HepG2 (cell line): ENCODE measurements at regions not wholly inside any gene's neighbourhood (a gene's known extent, or its start where the extent isn't known, plus 50 kb on each side); places are given as distances from the start of the nearest gene placed in this dataset.

ENCODE experiments used
- EHMT2 ChIP-seq: fragments of 200-600 bp; sonication (generic); IDR thresholded peaks from 2 replicates; pipeline ENCODE4 v1.7.0; 2017; ENCODE audit warnings: antibody characterized with exemption, low read depth, low read length, borderline replicate concordance
- EZH2 ChIP-seq: conservative IDR thresholded peaks from 2 replicates; pipeline ENCODE4 v1.6.1; 2012; ENCODE audit warnings: mild to moderate bottlenecking, low read depth, low read length, moderate library complexity
- GABPB1 ChIP-seq: IDR thresholded peaks from 2 replicates; pipeline ENCODE4 v1.6.1; 2016; ENCODE audit warnings: mild to moderate bottlenecking, missing genetic modification reagents, moderate library complexity, missing compliant biosample characterization
- HOXA7 ChIP-seq: sonication (generic); formaldehyde crosslinking; IDR thresholded peaks from 2 replicates; pipeline ENCODE4 v1.8.1; 2022; ENCODE audit warnings: mild to moderate bottlenecking, missing genetic modification reagents, moderate library complexity
- POLR2A ChIP-seq, 2 experiments: IDR thresholded peaks; 2 replicates each; pipeline ENCODE4 v1.6.1; 2011; ENCODE audit warnings: low read depth in 2 of 2, low read length in 2 of 2, mild to moderate bottlenecking in 1 of 2, moderate library complexity in 1 of 2; ENCODE audit not compliant: insufficient read depth in 1 of 2
- SMAD9 ChIP-seq: sonication (generic); formaldehyde crosslinking; IDR thresholded peaks from 2 replicates; pipeline ENCODE4 v1.5.1; 2020; ENCODE audit warnings: mild to moderate bottlenecking, missing genetic modification reagents
- SP2 ChIP-seq: sonication (generic); formaldehyde crosslinking; IDR thresholded peaks from 2 replicates; pipeline ENCODE4 v1.5.1; 2020; ENCODE audit warnings: mild to moderate bottlenecking, missing genetic modification reagents
- ZKSCAN8 ChIP-seq: IDR thresholded peaks from 2 replicates; pipeline ENCODE4 v1.6.1; 2016; ENCODE audit warnings: borderline replicate concordance, missing genetic modification reagents, missing compliant biosample characterization
- ZNF350 ChIP-seq: sonication (generic); formaldehyde crosslinking; IDR thresholded peaks from 2 replicates; pipeline ENCODE4 v1.4.0; 2020; ENCODE audit warnings: mild to moderate bottlenecking, low read depth, missing genetic modification reagents, borderline replicate concordance
- TF ChIP-seq, protein P1 (sequence below): sonication (generic); formaldehyde crosslinking; IDR thresholded peaks from 2 replicates; pipeline ENCODE4 v1.5.0; 2020; ENCODE audit warnings: mild to moderate bottlenecking, missing genetic modification reagents, moderate library complexity
- TF ChIP-seq, protein P2 (sequence below): sonication (generic); formaldehyde crosslinking; IDR thresholded peaks from 2 replicates; pipeline ENCODE4 v1.8.1; 2023; ENCODE audit warnings: missing genetic modification reagents, inconsistent platforms, borderline replicate concordance
- TF ChIP-seq, protein P3 (sequence below): sonication (generic); formaldehyde crosslinking; IDR thresholded peaks from 2 replicates; pipeline ENCODE4 v1.4.0; 2020; ENCODE audit warnings: missing genetic modification reagents

DNA sequence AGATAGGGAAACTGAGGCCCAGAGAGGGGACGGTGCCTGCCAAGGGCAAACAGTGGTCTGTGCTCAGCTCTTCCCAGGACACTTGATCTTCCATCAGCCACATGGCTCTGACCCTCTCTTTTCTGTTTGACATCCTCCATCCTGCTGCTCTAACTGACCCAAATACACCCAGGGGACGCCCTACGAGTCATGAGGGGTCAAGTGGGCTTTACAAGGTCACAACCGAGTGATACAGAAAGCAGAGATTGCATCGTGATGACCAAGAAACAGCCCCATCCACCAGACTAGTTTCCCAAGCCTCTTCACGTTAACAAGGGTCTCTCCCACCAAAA is 131.2 kb upstream of the UNC5B start:
- TF ChIP-seq POLR2A (IDR thresholded peaks at IDR 0.05; ENCODE audit: insufficient read depth in 1 of 2, low read depth in 2 of 2, low read length in 2 of 2) (no peak), EHMT2 (no peak), ZNF350 (CRISPR knock-in tag) (no peak), EZH2 (no peak), ZKSCAN8 (CRISPR knock-in tag) (no peak), SMAD9 (no peak), GABPB1 (no peak), SP2 (CRISPR knock-in tag) (no peak), HOXA7 (CRISPR knock-in tag) (no peak)
- TF ChIP-seq, protein P1, sequence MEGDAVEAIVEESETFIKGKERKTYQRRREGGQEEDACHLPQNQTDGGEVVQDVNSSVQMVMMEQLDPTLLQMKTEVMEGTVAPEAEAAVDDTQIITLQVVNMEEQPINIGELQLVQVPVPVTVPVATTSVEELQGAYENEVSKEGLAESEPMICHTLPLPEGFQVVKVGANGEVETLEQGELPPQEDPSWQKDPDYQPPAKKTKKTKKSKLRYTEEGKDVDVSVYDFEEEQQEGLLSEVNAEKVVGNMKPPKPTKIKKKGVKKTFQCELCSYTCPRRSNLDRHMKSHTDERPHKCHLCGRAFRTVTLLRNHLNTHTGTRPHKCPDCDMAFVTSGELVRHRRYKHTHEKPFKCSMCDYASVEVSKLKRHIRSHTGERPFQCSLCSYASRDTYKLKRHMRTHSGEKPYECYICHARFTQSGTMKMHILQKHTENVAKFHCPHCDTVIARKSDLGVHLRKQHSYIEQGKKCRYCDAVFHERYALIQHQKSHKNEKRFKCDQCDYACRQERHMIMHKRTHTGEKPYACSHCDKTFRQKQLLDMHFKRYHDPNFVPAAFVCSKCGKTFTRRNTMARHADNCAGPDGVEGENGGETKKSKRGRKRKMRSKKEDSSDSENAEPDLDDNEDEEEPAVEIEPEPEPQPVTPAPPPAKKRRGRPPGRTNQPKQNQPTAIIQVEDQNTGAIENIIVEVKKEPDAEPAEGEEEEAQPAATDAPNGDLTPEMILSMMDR (CRISPR knock-in tag): no peak
- TF ChIP-seq, protein P2, sequence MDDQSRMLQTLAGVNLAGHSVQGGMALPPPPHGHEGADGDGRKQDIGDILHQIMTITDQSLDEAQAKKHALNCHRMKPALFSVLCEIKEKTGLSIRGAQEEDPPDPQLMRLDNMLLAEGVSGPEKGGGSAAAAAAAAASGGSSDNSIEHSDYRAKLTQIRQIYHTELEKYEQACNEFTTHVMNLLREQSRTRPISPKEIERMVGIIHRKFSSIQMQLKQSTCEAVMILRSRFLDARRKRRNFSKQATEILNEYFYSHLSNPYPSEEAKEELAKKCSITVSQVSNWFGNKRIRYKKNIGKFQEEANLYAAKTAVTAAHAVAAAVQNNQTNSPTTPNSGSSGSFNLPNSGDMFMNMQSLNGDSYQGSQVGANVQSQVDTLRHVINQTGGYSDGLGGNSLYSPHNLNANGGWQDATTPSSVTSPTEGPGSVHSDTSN: no peak
- TF ChIP-seq, protein P3, sequence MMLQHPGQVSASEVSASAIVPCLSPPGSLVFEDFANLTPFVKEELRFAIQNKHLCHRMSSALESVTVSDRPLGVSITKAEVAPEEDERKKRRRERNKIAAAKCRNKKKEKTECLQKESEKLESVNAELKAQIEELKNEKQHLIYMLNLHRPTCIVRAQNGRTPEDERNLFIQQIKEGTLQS (CRISPR knock-in tag): no peak
